ENCODE measurements at regions not wholly inside any gene's neighbourhood (a gene's known extent, or its start where the extent isn't known, plus 50 kb on each side); places are given as distances from the start of the nearest gene placed in this dataset.

DNA sequence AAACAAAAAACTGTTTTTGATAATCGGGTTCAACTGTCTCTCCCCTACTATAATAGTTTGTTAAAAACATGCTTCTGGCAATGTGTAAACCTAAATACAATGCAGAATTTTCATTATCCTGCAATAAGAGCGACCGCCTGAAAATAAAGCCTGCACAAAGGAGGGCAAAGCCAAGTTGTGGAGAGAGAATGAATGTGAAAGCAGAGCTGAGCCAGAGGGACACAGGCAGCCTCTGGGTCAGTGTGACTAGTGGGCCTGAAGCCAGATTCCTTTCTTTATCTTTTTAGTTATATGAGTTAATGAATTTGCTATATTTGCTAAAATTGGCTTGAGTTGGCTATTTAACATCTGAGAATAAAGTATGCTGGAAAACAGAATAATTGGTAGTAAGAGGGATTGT, 615.2 kb downstream of the PLA2G4A start:
- in situ Hi-C loops (cut with HindIII; ENCODE audit: low pct_unique_long_range_greater_than_20kb, low sequenced_read_pairs), result no loop called here
- no peak for DNase-seq (ENCODE audit: low read depth, low spot score)

DNA sequence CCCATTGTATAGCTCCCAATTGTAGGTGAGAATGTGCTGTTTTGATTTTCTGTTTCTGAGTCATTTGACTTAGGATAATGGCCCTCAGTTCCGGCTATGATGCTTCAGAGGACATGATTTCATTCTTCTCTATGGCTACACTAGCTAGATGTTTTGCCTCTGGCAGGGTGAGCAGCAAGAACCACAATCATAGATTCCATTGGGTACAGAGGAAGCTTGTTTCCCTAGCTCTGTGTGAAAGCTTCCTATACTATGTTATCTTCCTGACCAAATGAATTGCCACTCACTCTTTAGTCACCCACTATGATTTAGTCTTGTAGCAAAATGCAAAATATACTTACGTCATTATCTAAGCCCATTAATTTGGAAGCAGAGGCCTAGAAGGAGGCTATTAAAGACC, 616.3 kb downstream of the PLA2G4A start:
- in situ Hi-C loops (cut with HindIII; ENCODE audit: low pct_unique_long_range_greater_than_20kb, low sequenced_read_pairs), result no loop called here
- peak; percentile 62 for DNase-seq (ENCODE audit: low read depth, low spot score)

DNA sequence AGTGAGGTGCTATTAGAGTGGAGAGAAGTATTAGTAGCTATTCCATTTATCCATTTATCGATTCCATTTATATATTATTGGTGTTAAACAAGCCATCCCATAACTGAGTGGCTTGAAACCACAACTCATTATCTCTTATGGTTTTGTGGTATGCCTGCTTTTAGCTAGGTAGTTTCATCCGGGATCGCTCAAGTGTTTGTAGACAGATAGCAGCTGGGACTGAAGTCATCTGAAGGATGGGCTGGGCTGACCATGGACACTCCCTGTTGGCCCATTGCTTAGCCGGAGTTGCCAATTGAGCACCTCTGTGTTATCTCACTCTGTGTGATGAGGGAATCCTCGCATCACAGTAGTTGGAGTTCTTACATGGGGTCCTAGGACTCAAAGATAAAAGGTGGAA, 622.5 kb downstream of the PLA2G4A start:
- DNase-seq (ENCODE audit: low read depth, low spot score), result no peak
- in situ Hi-C loops (cut with HindIII; ENCODE audit: low pct_unique_long_range_greater_than_20kb, low sequenced_read_pairs), result no loop called here

DNA sequence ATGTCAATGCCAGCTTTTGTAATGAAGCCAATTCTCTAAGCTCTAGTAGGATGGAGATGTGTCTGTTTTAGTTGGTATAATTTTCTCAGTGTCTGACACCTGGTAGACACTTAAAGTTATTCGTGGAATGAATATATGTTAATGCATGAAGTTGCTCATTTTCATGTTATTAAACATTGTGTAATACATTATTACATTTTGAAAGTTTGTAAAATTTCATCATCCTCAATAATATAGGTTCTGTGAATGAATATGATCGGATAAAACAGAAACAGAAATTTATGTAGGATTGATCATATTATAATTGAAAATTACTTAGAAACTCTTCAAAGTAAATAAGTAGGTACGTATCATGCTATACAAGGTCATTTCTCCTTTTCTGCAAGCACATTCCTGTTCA, 625.3 kb downstream of the PLA2G4A start:
- DNase-seq (ENCODE audit: low read depth, low spot score), result no peak
- in situ Hi-C loops (cut with HindIII; ENCODE audit: low pct_unique_long_range_greater_than_20kb, low sequenced_read_pairs), result no loop called here

DNA sequence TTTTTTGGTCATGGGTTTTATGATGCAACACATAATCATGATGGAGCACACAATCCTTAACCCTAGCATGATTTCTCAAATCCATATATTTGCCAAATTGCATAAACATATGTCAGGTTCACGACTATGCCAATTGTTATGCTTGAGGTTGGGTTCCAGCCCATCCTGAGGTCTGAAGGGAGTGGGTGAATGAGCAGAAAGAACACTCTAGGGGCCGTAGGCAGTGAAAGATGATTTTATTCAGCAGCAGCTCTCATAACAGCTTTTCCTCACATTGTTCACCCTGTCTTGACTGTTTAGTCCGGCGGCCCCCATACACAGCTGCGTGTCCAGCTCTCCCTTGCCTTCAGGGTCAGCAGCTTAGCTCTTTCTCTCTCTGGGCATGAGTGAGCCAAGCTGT, 627.7 kb downstream of the PLA2G4A start:
- no peak for DNase-seq (ENCODE audit: low read depth, low spot score)
- in situ Hi-C loops (cut with HindIII; ENCODE audit: low pct_unique_long_range_greater_than_20kb, low sequenced_read_pairs), result no loop called here

DNA sequence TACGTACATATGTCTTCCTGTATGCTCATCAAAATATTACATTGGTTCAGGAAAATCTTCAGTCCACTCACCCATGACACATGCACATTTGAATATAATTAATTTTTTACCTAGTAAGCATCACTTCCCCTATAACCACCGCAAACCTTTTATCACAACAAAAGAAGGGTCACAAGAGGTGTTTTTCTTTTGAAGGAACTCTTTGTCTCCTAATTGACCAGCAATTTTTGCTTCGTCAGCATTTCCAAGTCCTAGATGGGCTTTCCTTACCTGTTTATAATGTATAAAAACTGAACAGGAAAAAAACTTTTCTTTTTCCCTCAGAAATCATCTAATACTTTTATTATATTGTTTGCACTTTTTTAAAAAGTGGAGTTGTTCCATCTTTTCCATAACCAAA, 631.3 kb downstream of the PLA2G4A start:
- DNase-seq (ENCODE audit: low read depth, low spot score), result no peak
- in situ Hi-C loops (cut with HindIII; ENCODE audit: low pct_unique_long_range_greater_than_20kb, low sequenced_read_pairs), result no loop called here

DNA sequence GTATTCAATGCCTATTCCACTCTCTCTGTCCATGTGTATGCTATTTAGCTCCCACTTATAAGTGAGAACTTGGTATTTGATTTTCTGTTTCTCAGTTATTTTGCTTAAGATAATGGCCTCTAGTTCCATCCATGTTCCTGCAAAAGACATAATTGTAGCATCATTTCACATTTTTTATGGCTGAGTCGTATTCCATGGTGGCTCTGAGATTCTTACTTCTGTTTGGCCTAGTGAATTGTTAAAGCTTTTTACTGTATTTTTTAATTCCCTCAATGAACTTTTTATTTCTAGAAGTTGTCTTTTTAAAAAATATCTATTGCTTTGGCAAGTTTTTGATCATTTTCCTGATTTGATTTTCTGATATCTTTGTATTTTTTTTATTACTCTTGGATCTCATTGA, 635.6 kb downstream of the PLA2G4A start:
- no peak for DNase-seq (ENCODE audit: low read depth, low spot score)
- in situ Hi-C loops (cut with HindIII; ENCODE audit: low pct_unique_long_range_greater_than_20kb, low sequenced_read_pairs), result no loop called here

DNA sequence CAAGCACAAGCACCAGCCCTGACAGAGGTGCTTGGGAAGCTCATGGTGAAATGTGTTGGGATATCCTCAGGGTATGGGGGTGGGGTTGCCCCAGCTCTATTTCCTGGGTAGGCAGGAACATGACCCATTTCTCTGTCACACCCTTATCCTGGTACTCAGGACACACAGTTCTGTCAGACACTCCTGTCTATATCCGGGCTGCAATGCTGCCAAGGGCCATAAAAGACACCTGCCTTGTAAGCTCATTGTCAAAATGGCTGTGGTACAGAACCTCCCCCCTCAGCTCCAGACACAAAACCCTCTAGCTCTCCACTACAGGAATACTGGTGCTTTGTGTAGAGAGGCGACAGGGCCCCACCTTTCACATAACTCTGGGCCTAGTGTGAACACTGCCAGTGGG, 636.7 kb downstream of the PLA2G4A start:
- no peak for DNase-seq (ENCODE audit: low read depth, low spot score)
- in situ Hi-C loops (cut with HindIII; ENCODE audit: low pct_unique_long_range_greater_than_20kb, low sequenced_read_pairs), result no loop called here

DNA sequence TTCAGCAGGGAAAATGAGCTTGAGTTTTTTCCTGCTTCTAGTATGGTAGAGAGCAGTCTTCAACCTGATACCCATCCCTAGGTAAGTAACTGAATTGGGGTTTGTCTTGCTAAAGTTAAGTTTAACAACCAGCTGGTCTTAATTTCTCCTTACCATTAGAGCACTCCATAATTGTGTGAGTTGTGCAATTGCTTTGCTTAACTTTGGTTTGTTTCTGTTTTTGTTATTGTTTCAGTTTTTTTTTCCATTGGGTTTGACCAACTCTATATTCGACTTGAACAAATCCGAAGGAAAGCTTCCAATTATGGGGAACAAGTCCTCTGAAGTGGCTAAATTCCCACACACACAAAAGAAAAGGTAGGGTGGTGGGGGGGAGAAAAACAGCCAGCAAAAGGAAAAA, 641.1 kb downstream of the PLA2G4A start:
- in situ Hi-C loops (cut with HindIII; ENCODE audit: low pct_unique_long_range_greater_than_20kb, low sequenced_read_pairs), result no loop called here
- no peak for DNase-seq (ENCODE audit: low read depth, low spot score)

DNA sequence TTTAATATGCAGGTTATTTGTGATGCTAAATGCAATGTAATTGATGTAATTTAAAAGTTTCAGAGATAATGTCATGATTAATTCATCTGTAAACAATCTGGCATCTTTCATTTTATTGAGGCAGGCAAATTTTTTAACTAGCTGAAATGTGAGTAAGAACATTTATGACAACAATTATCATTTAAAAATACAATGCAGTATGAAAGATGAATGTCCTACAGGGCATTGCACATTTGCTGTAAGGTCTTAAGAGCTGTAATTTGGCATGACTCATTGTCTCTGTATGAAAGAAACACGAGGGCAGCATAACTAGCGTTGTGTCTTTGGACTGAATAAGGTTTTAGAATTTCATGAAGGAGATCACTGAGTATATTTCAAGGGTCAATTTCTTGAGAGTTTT, 642.8 kb downstream of the PLA2G4A start:
- in situ Hi-C loops (cut with HindIII; ENCODE audit: low pct_unique_long_range_greater_than_20kb, low sequenced_read_pairs), result no loop called here
- DNase-seq (ENCODE audit: low read depth, low spot score), result peak; percentile 33

DNA sequence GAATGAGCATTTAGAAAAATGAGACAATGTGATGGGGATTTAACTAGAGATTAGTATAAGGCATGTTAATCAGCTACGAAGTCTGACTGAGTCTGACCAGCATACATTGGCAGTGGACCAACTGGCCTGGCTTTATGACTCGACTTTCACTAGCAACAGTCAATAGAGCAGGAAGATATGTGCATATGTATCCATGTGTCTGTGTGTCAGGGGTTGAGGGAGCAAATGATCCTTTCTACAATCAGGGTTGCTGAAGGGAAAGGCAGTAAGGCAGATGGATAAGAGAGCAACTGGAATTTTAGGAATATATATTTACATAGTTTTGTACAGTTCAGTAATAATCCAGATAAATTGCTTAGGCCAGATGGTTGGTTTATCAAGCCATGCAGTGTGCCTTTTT, 645.6 kb downstream of the PLA2G4A start:
- in situ Hi-C loops (cut with HindIII; ENCODE audit: low pct_unique_long_range_greater_than_20kb, low sequenced_read_pairs), result no loop called here
- DNase-seq (ENCODE audit: low read depth, low spot score), result no peak

DNA sequence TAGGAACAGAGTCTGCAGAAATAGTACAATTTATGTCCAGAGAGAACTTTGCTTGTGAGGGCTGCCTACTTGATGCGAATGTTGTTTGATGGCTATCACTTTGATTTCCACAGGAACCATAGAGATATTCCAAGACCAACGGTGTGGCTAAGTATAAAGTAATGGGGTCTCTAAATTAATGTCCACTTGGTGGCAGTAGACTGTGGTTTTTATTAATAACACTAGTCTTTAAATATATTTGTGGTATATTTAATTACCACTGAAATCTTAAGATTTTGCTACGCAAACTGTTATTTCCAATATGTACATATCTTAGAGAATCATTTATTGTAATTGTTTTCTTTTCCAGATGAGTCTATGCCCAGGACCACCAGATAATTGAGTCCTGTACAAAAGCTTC, 647.9 kb downstream of the PLA2G4A start:
- peak; percentile 57 for DNase-seq (ENCODE audit: low read depth, low spot score)
- in situ Hi-C loops (cut with HindIII; ENCODE audit: low pct_unique_long_range_greater_than_20kb, low sequenced_read_pairs), result no loop called here

DNA sequence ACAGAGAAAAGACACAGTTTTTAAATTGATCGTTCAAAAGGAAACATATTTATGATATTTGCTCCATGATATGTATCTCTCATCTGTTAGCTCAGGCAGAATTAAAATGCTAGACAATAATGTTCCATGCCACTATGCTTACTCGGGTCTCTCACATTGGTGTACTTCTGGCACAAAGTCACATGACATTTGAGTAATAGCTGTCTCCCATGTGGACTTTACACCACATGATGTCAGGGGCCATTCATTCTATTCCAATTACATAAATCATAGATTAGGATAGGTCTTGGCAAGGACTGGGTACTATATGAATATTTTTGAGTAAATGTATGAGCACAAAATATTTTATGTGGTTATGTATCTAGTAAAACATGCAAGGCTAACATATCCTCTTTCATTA, 648.4 kb downstream of the PLA2G4A start:
- in situ Hi-C loops (cut with HindIII; ENCODE audit: low pct_unique_long_range_greater_than_20kb, low sequenced_read_pairs), result no loop called here

DNA sequence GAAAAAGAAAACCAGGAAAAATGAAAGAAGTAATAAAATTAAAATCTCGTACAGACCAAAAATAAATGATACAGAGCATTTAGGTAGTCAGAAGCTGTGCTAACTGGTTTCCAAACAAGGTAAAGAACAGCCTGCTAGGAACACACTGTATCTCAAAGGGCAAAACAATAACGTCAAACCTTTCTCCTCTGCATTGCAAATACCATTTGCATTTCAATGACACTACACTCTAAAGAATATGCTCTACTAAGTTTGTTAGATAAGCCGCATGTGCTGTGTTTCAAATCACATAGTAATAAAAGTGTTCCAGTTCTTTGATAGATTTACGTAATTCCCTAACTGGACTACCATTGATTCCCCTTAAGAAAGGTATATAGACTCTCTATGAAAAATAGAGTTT, 648.8 kb downstream of the PLA2G4A start:
- DNase-seq (ENCODE audit: low read depth, low spot score), result no peak
- in situ Hi-C loops (cut with HindIII; ENCODE audit: low pct_unique_long_range_greater_than_20kb, low sequenced_read_pairs), result no loop called here

More for the DNA sequence above, 648.4 kb downstream of the PLA2G4A start:
- DNase-seq (ENCODE audit: low read depth, low spot score), result peak; percentile 51

DNA sequence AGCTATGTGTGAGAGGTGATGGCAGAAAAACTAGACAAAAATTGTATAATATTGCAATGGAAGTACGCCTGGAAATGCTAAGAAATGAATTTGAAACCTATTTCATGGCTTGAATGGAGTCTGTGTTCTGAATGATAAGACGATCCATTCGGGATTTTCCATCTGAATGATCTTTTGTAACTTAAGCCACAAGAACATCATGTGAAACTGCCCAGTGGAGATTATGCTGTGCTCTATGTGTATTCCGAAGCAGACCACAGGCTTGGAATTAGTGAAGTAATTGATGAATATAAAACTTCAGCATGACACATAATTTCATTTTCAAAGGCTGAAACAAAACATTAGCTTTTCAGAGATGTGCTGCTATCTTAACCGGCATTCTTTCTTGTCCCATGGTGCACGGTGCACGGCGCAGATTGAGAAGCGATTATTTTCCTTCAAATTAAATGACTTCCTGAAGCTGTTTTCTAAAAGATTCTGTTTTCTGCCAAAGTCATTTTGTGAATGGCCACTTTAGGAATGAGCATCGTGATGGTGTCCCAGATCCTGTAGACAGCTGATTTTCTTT, 652.9 kb downstream of the PLA2G4A start:
- in situ Hi-C loops (cut with HindIII; ENCODE audit: low pct_unique_long_range_greater_than_20kb, low sequenced_read_pairs), result no loop called here
- DNase-seq (ENCODE audit: low read depth, low spot score), result peak; percentile 97

DNA sequence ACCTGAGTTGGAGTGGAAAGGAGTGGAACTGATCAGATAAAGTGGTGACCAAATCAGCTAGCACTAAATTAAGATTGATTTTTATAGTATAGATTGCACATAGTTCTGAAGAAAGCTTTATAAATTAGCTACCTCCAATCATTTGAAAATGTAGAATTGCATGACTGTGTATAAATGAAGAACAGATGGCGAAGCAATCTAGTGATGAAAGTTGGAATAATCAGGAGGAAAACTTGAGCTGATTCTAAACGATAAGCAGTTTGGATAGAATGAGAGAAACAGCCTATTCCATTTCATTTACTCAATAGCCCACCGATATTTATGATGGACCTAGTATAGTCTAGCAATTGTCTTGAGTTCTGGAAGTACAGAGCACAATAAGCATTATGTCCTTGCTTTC, 661.5 kb downstream of the PLA2G4A start:
- in situ Hi-C loops (cut with HindIII; ENCODE audit: low pct_unique_long_range_greater_than_20kb, low sequenced_read_pairs), result no loop called here
- DNase-seq (ENCODE audit: low read depth, low spot score), result no peak

DNA sequence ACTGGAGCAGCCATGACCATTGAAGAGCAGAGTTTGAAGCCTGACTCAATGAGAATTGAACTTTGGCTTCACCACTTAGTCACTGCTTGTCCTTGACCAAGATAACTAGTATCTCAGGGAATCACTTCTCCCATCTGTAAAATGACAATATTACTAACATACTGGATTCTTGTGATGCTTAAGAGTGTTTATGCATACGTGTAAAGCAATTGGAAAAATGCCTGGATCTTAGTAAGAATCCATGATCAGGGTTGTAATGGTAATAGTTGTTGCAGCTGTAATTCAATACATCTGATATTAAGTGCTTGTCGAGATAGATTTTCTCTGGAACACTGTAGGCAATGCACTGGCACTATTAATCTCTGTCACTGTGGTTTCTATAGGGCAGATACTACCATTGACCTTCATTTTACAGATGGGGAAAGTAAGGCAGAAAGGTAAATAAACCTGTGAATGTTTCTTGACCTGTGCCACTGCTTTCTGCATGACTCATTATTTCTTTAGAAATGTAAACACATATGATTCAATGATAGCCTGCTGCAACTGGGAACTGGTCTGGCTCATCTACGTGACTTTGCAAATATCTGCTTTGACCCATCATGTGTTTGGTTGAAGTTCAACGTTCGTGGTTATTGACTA, 662.5 kb downstream of the PLA2G4A start:
- in situ Hi-C loops (cut with HindIII; ENCODE audit: low pct_unique_long_range_greater_than_20kb, low sequenced_read_pairs), result no loop called here
- DNase-seq (ENCODE audit: low read depth, low spot score), result no peak

DNA sequence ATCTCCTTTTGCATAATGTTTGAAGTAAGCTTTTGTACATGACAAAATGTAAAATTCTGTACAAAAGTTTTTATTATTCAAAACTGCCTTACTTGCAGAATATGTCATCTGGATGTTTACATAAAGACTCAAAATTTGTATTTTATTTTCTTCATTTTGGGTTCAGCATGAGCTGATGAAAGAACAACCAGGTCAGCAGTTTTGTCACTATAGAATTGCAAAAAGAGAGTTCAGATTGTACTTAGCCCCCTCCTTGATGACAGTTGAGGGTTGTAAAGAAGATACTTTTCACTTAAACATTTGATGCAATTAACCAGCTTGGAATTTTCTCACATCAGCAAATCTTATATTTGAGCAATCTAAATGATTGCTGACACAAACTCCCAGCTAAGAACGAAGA, 669.3 kb downstream of the PLA2G4A start:
- in situ Hi-C loops (cut with HindIII; ENCODE audit: low pct_unique_long_range_greater_than_20kb, low sequenced_read_pairs), result no loop called here

DNA sequence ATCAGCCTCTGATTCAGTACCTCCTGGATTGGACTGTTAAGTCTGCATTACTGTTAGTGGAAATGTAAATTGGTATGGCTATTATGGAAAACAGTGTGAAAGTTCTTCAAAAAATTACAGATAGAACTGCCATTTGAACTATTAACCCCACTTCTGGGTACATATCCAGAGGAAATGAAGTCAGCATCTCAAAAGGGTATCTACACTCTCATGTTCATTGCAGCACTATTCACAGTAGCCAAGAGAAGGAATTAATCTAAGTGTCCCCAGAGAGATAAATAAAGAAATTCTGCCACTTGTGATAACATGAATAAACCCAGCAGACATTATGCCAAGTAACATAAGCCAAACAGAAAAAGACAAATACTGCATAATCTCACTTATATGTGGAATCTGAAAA, 676.0 kb downstream of the PLA2G4A start:
- in situ Hi-C loops (cut with HindIII; ENCODE audit: low pct_unique_long_range_greater_than_20kb, low sequenced_read_pairs), result no loop called here
- no peak for DNase-seq (ENCODE audit: low read depth, low spot score)

More for the DNA sequence above, 669.3 kb downstream of the PLA2G4A start:
- DNase-seq (ENCODE audit: low read depth, low spot score), result no peak

DNA sequence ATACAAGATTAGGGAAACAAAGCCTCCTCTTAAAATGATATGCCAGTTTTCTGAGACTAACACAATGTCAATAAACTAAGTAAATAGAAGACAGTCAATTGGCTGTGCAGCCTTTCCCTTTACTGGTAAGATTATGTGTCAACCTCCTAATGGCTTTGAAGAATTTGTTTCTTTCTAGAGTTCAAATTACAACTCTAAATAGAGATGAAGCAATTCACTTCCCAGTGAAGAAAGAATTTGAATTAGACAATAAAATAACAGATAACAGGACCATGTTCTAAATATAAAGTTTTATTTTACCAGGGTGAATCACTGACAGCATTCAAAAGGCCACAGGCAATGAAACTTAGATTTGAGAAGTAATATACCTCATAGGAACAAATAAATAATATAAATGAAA, 680.3 kb downstream of the PLA2G4A start:
- DNase-seq (ENCODE audit: low read depth, low spot score), result no peak
- in situ Hi-C loops (cut with HindIII; ENCODE audit: low pct_unique_long_range_greater_than_20kb, low sequenced_read_pairs), result no loop called here

All from SK-MEL-5 (cell line).